Hepatocyte (in vitro differentiated cells): ENCODE measurements at regions not wholly inside any gene's neighbourhood (a gene's known extent, or its start where the extent isn't known, plus 50 kb on each side); places are given as distances from the start of the nearest gene placed in this dataset.

Experiments
- CTCF ChIP-seq: fragments of 200-600 bp; sonication (generic); IDR thresholded peaks from 2 replicates; pipeline ENCODE4 v1.5.1; 2016; ENCODE audit warnings: antibody characterized with exemption, mild to moderate bottlenecking; ENCODE audit not compliant: poor library complexity
- EZH2 ChIP-seq: fragments of 200-600 bp; sonication (generic); IDR thresholded peaks from 2 replicates; pipeline ENCODE4 v1.6.1; 2016; ENCODE audit warnings: antibody characterized with exemption, mild to moderate bottlenecking, borderline replicate concordance
- EZH2phosphoT487 ChIP-seq: fragments of 200-600 bp; sonication (generic); IDR thresholded peaks from one replicate; pipeline ENCODE4 v1.6.1; 2018; ENCODE audit warnings: antibody characterized with exemption, mild to moderate bottlenecking, low read depth, moderate library complexity; ENCODE audit not compliant: unreplicated experiment, severe bottlenecking

GRCh38 chr7:51823437-51823836, 506.8 kb upstream of the COBL start:
- TF ChIP-seq CTCF (no peak), EZH2 (no peak), EZH2phosphoT487 (no peak)
